Small intestine (tissue), 7 donors: ENCODE measurements at regions not wholly inside any gene's neighbourhood (a gene's known extent, or its start where the extent isn't known, plus 50 kb on each side); places are given as distances from the start of the nearest gene placed in this dataset.

Experiments
- DNase-seq, 2 donors: peaks; one replicate each; pipeline versions ENCODE4 v3.0.0 to v3.0.0-alpha.2; 2013
- FAIRE-seq: peaks from 2 replicates; lab custom pipeline; 2012; peaks lifted over from hg19 to GRCh38; lab: Jason Lieb, UNC
- H3K27ac ChIP-seq, 3 donors: one replicate each; pipeline ENCODE4 v1.5.1; 2013; ENCODE audit warnings: low read length in 2 of 3, mild to moderate bottlenecking in 2 of 3, control low read depth in 1 of 3, inconsistent platforms in 1 of 3, low read depth in 1 of 3, moderate library complexity in 1 of 3
- H3K27me3 ChIP-seq, 3 donors: one replicate each; pipeline ENCODE4 v1.6.1; 2013; ENCODE audit warnings: low read length in 3 of 3, inconsistent platforms in 1 of 3; ENCODE audit not compliant: control insufficient read depth in 3 of 3, insufficient read depth in 3 of 3
- H3K36me3 ChIP-seq, 3 donors: one replicate each; pipeline ENCODE4 v1.6.1; 2013; ENCODE audit warnings: low read length in 3 of 3, inconsistent platforms in 1 of 3, low read depth in 1 of 3, mild to moderate bottlenecking in 1 of 3, moderate library complexity in 1 of 3; ENCODE audit not compliant: control insufficient read depth in 3 of 3, insufficient read depth in 2 of 3
- H3K4me1 ChIP-seq, 3 donors: one replicate each; pipeline ENCODE4 v1.6.1; 2013; ENCODE audit warnings: low read length in 2 of 3, inconsistent platforms in 1 of 3, low read depth in 1 of 3, mild to moderate bottlenecking in 1 of 3, moderate library complexity in 1 of 3; ENCODE audit not compliant: control insufficient read depth in 3 of 3, insufficient read depth in 2 of 3
- H3K4me3 ChIP-seq, 3 donors: one replicate each; pipeline ENCODE4 v1.5.1; 2013; ENCODE audit warnings: low read length in 3 of 3, control low read depth in 1 of 3, inconsistent platforms in 1 of 3, low read depth in 1 of 3, mild to moderate bottlenecking in 1 of 3, moderate library complexity in 1 of 3
- H3K9me3 ChIP-seq, 2 donors: one replicate each; pipeline ENCODE4 v1.6.1; 2013; ENCODE audit warnings: low read depth in 1 of 2, low read length in 1 of 2; ENCODE audit not compliant: control insufficient read depth in 2 of 2, insufficient read depth in 1 of 2
- WGBS, 3 donors: extraction: QIAGEN DNeasy Blood & Tissue Kit; methylation state at CpG; one replicate each; pipeline ENCODE4 v1.1.7; 2013; 5-methylcytosine and 5-hydroxymethylcytosine counted together
- donor health status: healthy with polysubstance abuse.
- donor health status: control.
- donor health status: control.
- donor health status: Bipolar disorder and iron deficiency.
- donor health status: healthy.

GRCh38 chr20:50304501-50304856, 113.8 kb downstream of the CEBPB start:
- no peak overlapping the region for H3K4me3 ChIP-seq
- no peaks in the 10 kb centered on the region for H3K36me3 ChIP-seq
- DNase-seq (peak in 1 of 2 donors; percentile 53), FAIRE-seq (no peak)
- no peaks in the 10 kb centered on the region for H3K27me3 ChIP-seq
- H3K27ac ChIP-seq, result peak overlapping the region in 2 of 3 donors; percentile 89 to 91
- H3K4me1 ChIP-seq, result peaks cover 11 to 51% (median 12%) of the 10 kb centered on the region in 3 donors
- no peaks in the 10 kb centered on the region for H3K9me3 ChIP-seq
- 53 to 73% (median 72%) methylated on average over 10 of the region's 10 CpGs for WGBS, 3 donors

GRCh38 chr20:50304923-50305635, 114.4 kb downstream of the CEBPB start:
- H3K36me3 ChIP-seq, result no peaks in the 10 kb centered on the region
- DNase-seq (peak in 1 of 2 donors; percentile 45), FAIRE-seq (no peak)
- H3K4me1 ChIP-seq, result peaks cover 11 to 57% (median 12%) of the 10 kb centered on the region in 3 donors
- WGBS, 3 donors, result 66 to 79% (median 79%) methylated on average over 14 of the region's 14 CpGs
- H3K27me3 ChIP-seq, result no peaks in the 10 kb centered on the region
- no peak overlapping the region for H3K4me3 ChIP-seq
- peak overlapping the region; percentile 72 to 91 (median 89) for H3K27ac ChIP-seq
- no peaks in the 10 kb centered on the region for H3K9me3 ChIP-seq

- H3K9me3 ChIP-seq, result no peaks in the 10 kb centered on the region
- WGBS, 3 donors, result 24 to 47% (median 35%) methylated on average over 19 of the region's 19 CpGs
- peak overlapping the region; percentile 72 to 91 (median 89) for H3K27ac ChIP-seq
- no peaks in the 10 kb centered on the region for H3K36me3 ChIP-seq
- peaks cover 11 to 60% (median 12%) of the 10 kb centered on the region in 3 donors for H3K4me1 ChIP-seq
- H3K4me3 ChIP-seq, result no peak overlapping the region
- no peaks in the 10 kb centered on the region for H3K27me3 ChIP-seq
- DNase-seq, result peak; percentile 80 to 85
- no peak for FAIRE-seq
These were observed 115.2 kb downstream of the CEBPB start for GRCh38 chr20:50305636-50306477.

GRCh38 chr20:50306478-50307423, 116.1 kb downstream of the CEBPB start:
- peaks cover 11 to 60% (median 12%) of the 10 kb centered on the region in 3 donors for H3K4me1 ChIP-seq
- H3K27me3 ChIP-seq, result no peaks in the 10 kb centered on the region
- no peaks in the 10 kb centered on the region for H3K36me3 ChIP-seq
- H3K4me3 ChIP-seq, result no peak overlapping the region
- WGBS, 3 donors, result 65 to 72% (median 69%) methylated on average over 12 to 13 of the region's 13 CpGs
- no peaks in the 10 kb centered on the region for H3K9me3 ChIP-seq
- H3K27ac ChIP-seq, result peak overlapping the region; percentile 72 to 91 (median 89)
- no peak for DNase-seq
- FAIRE-seq, result no peak

- no peak overlapping the region for H3K4me3 ChIP-seq
- no peaks in the 10 kb centered on the region for H3K36me3 ChIP-seq
- FAIRE-seq (no peak), DNase-seq (no peak)
- peaks cover 8 to 62% (median 12%) of the 10 kb centered on the region in 3 donors for H3K4me1 ChIP-seq
- no peaks in the 10 kb centered on the region for H3K9me3 ChIP-seq
- H3K27me3 ChIP-seq, result no peaks in the 10 kb centered on the region
- WGBS, 3 donors, result 47 to 55% (median 55%) methylated on average over 3 of the region's 3 CpGs
- H3K27ac ChIP-seq, result peak overlapping the region in 2 of 3 donors; percentile 76 to 80
These were observed 117.5 kb downstream of the CEBPB start for GRCh38 chr20:50308166-50308512.

- DNase-seq (peak in 1 of 2 donors; percentile 64), FAIRE-seq (no peak)
- no peaks in the 10 kb centered on the region for H3K36me3 ChIP-seq
- no peaks in the 10 kb centered on the region for H3K27me3 ChIP-seq
- H3K4me1 ChIP-seq, result peaks cover 8 to 58% (median 12%) of the 10 kb centered on the region in 3 donors
- no peak overlapping the region for H3K4me3 ChIP-seq
- 46 to 67% (median 56%) methylated on average over 14 to 20 of the region's 20 CpGs for WGBS, 3 donors
- no peaks in the 10 kb centered on the region for H3K9me3 ChIP-seq
- peak overlapping the region in 2 of 3 donors; percentile 81 to 86 for H3K27ac ChIP-seq
These were observed 118.1 kb downstream of the CEBPB start for GRCh38 chr20:50308513-50309279.

- DNase-seq, result no peak
- Histone ChIP-seq H3K9me3 (no peaks in the 10 kb centered on the region), H3K36me3 (no peaks in the 10 kb centered on the region), H3K27ac (peak overlapping the region in 2 of 3 donors; percentile 81 to 86), H3K4me1 (peaks cover 8 to 52% (median 12%) of the 10 kb centered on the region in 3 donors), H3K27me3 (no peaks in the 10 kb centered on the region), H3K4me3 (no peak overlapping the region)
- 51 to 52% (median 52%) methylated on average over 11 of the region's 11 CpGs for WGBS, 3 donors
- no peak for FAIRE-seq
These were observed 118.7 kb downstream of the CEBPB start for GRCh38 chr20:50309280-50309763.
